ENCODE measurements at regions not wholly inside any gene's neighbourhood (a gene's known extent, or its start where the extent isn't known, plus 50 kb on each side); places are given as distances from the start of the nearest gene placed in this dataset.

DNA sequence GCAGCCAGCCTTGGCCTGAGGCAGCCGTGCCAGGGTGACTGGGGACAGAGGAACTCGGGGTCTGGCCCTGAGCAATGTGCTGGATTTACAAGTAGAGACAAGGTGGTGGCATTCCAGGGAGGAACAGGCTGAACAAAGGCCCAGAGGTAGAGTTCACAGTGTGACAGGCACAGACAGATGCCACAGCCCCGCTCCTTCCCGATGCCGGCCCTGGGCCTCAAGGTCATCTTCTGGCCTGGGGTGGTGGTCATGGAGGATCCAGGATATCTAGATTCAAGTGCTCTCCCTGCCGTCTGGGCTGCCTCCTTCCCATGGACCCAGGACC lies 68.9 kb upstream of the COL13A1 start:
- no peak overlapping the region for H3K9ac ChIP-seq (ENCODE audit: insufficient read depth, low read depth, low read length)
- BruUV-seq (replicated peaks) = no TSS peak
- peaks cover 0 to 1% of the 10 kb centered on the region in 2 experiments; a peak in 4 of 5 replicates for H3K27me3 ChIP-seq (ENCODE audit: control insufficient read depth in 1 of 2, insufficient read depth in 2 of 2, low read length in 2 of 2)
- intact Hi-C loops (cut with micrococcal nuclease; ENCODE audit: unreplicated experiment) = no loop called here
- no peak overlapping the region for H3K4me3 ChIP-seq (replicated peaks in 1 of 3; ENCODE audit: insufficient read depth in 1 of 3, low read depth in 2 of 3, low read length in 3 of 3)
- DNase-seq (ENCODE audit: low spot score) (no peak), FAIRE-seq (no peak), ATAC-seq (no peak)
- H3K36me3 ChIP-seq (replicated peaks in 1 of 2; ENCODE audit: control insufficient read depth in 1 of 2, insufficient read depth in 2 of 2, low read length in 2 of 2) = no peaks in the 10 kb centered on the region
- H3K9me3 ChIP-seq (ENCODE audit: low read length) = no peaks in the 10 kb centered on the region
- 66% methylated on average over 2 of the region's 6 CpGs for WGBS (ENCODE audit: low lambda C conversion rate)
- H3K4me2 ChIP-seq (ENCODE audit: low read depth, low read length) = no peak overlapping the region
- no peaks in the 10 kb centered on the region for H4K20me1 ChIP-seq (ENCODE audit: insufficient read depth, low read length)
- TF ChIP-seq, protein P1, sequence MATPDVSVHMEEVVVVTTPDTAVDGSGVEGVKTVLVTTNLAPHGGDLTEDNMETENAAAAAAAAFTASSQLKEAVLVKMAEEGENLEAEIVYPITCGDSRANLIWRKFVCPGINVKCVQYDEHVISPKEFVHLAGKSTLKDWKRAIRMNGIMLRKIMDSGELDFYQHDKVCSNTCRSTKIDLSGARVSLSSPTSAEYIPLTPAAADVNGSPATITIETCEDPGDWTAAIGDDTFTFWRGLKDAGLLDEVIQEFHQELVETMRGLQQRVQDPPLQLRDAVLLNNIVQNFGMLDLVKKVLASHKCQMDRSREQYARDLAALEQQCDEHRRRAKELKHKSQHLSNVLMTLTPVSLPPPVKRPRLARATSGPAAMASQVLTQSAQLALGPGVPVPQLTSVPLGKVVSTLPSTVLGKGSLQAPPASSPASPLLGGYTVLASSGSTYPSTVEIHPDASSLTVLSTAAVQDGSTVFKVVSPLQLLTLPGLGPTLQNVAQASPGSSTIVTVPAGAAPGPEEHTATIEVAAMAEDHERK (CRISPR knock-in tag; IDR thresholded peaks at IDR 0.05; ENCODE audit: low read depth) = no peak
- TF ChIP-seq, protein P2, sequence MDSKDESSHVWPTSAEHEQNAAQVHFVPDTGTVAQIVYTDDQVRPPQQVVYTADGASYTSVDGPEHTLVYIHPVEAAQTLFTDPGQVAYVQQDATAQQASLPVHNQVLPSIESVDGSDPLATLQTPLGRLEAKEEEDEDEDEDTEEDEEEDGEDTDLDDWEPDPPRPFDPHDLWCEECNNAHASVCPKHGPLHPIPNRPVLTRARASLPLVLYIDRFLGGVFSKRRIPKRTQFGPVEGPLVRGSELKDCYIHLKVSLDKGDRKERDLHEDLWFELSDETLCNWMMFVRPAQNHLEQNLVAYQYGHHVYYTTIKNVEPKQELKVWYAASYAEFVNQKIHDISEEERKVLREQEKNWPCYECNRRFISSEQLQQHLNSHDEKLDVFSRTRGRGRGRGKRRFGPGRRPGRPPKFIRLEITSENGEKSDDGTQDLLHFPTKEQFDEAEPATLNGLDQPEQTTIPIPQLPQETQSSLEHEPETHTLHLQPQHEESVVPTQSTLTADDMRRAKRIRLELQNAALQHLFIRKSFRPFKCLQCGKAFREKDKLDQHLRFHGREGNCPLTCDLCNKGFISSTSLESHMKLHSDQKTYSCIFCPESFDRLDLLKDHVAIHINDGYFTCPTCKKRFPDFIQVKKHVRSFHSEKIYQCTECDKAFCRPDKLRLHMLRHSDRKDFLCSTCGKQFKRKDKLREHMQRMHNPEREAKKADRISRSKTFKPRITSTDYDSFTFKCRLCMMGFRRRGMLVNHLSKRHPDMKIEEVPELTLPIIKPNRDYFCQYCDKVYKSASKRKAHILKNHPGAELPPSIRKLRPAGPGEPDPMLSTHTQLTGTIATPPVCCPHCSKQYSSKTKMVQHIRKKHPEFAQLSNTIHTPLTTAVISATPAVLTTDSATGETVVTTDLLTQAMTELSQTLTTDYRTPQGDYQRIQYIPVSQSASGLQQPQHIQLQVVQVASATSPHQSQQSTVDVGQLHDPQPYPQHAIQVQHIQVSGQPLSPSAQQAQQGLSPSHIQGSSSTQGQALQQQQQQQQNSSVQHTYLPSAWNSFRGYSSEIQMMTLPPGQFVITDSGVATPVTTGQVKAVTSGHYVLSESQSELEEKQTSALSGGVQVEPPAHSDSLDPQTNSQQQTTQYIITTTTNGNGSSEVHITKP (CRISPR knock-in tag; IDR thresholded peaks at IDR 0.05; ENCODE audit: low read depth) = no peak
- TF ChIP-seq ZNF546 (CRISPR knock-in tag; conservative IDR thresholded peaks at IDR 0.05) (no peak), MTF1 (CRISPR knock-in tag; IDR thresholded peaks at IDR 0.05) (no peak), ZNF432 (CRISPR knock-in tag; IDR thresholded peaks at IDR 0.05; ENCODE audit: borderline replicate concordance) (no peak)
- peaks cover 8% of the 10 kb centered on the region for H3K4me1 ChIP-seq (ENCODE audit: insufficient read depth, low read length)
- ChIA-PET CTCF (ENCODE audit: low intra/inter-chr PET ratio, low total read pairs) (no interaction called here), POLR2A (no interaction called here)
- H3K79me2 ChIP-seq (ENCODE audit: insufficient read depth, low read length) = no peaks in the 10 kb centered on the region
- H2AFZ ChIP-seq (ENCODE audit: low read length) = no peak overlapping the region
- in situ Hi-C loops (cut with HindIII; ENCODE audit: extremely low pct_ligation_motif_present, low pct_unique_long_range_greater_than_20kb) = no loop called here
- no peak overlapping the region for H3K27ac ChIP-seq (ENCODE audit: extremely low read length, insufficient read depth, low read length)
